Activated CD4-positive, alpha-beta T cell treated with anti-CD3 and anti-CD28 coated beads, Interleukin-2, amount 50 U/mL, for 16 hours (primary cell): ENCODE measurements at regions not wholly inside any gene's neighbourhood (a gene's known extent, or its start where the extent isn't known, plus 50 kb on each side); places are given as distances from the start of the nearest gene placed in this dataset.
"Not testable (repeated sequence)": the region's sequence is repeated elsewhere in the genome, so short reads cannot be mapped to it uniquely, and the experiment has no call there.

Experiments used
- DNase-seq: peaks from one replicate; pipeline ENCODE4 v3.0.0-alpha.2; 2020

- DNase-seq, result no peak
These were observed 1120.0 kb upstream of the CDH10 start for GRCh38 chr5:25764733-25765132.

GRCh38 chr5:25763781-25764180 is 1119.0 kb upstream of the CDH10 start:
- DNase-seq, result no peak

GRCh38 chr5:25754895-25755294 is 1110.1 kb upstream of the CDH10 start:
- DNase-seq, result no peak

GRCh38 chr5:25744908-25745307 is 1100.1 kb upstream of the CDH10 start:
- no peak for DNase-seq

- DNase-seq, result no peak
These were observed 1071.9 kb upstream of the CDH10 start for GRCh38 chr5:25716680-25717079.

GRCh38 chr5:25713259-25713658 is 1068.5 kb upstream of the CDH10 start:
- no peak for DNase-seq

GRCh38 chr5:25707093-25707492 is 1062.3 kb upstream of the CDH10 start:
- DNase-seq, result no peak

GRCh38 chr5:25701936-25702335 is 1057.2 kb upstream of the CDH10 start:
- DNase-seq, result no peak

GRCh38 chr5:25694801-25695200 is 1050.0 kb upstream of the CDH10 start:
- DNase-seq, result no peak

GRCh38 chr5:25688156-25688555 is 1043.4 kb upstream of the CDH10 start:
- DNase-seq, result no peak

GRCh38 chr5:25669645-25670401 is 1025.0 kb upstream of the CDH10 start:
- no peak for DNase-seq

- no peak for DNase-seq
These were observed 1017.8 kb upstream of the CDH10 start for GRCh38 chr5:25662610-25663009.

- DNase-seq, result not testable (repeated sequence)
These were observed 1005.5 kb upstream of the CDH10 start for GRCh38 chr5:25650316-25650715.

GRCh38 chr5:25649628-25650265 is 1005.0 kb upstream of the CDH10 start:
- no peak for DNase-seq

- DNase-seq, result no peak
These were observed 1001.9 kb upstream of the CDH10 start for GRCh38 chr5:25646421-25647341.

GRCh38 chr5:25641124-25641523 is 996.3 kb upstream of the CDH10 start:
- no peak for DNase-seq

- DNase-seq, result no peak
These were observed 974.5 kb upstream of the CDH10 start for GRCh38 chr5:25619273-25619672.

GRCh38 chr5:25618821-25619220 is 974.0 kb upstream of the CDH10 start:
- DNase-seq, result no peak

GRCh38 chr5:25614466-25614865 is 969.7 kb upstream of the CDH10 start:
- DNase-seq, result no peak

GRCh38 chr5:25604681-25605080 is 959.9 kb upstream of the CDH10 start:
- DNase-seq, result no peak

GRCh38 chr5:25579111-25579510 is 934.3 kb upstream of the CDH10 start:
- DNase-seq, result no peak

GRCh38 chr5:25573691-25574090 is 928.9 kb upstream of the CDH10 start:
- no peak for DNase-seq

GRCh38 chr5:25570067-25570583 is 925.3 kb upstream of the CDH10 start:
- no peak for DNase-seq
